8988T (cell line): ENCODE measurements at regions not wholly inside any gene's neighbourhood (a gene's known extent, or its start where the extent isn't known, plus 50 kb on each side); places are given as distances from the start of the nearest gene placed in this dataset.
"Not testable (repeated sequence)": the region's sequence is repeated elsewhere in the genome, so short reads cannot be mapped to it uniquely, and the experiment has no call there.

Source experiments
- DNase-seq: peaks from one replicate; pipeline ENCODE4 v3.0.0; 2011

GRCh38 chr3:157618075-157618760 is 115.0 kb upstream of the VEPH1 start:
- DNase-seq: peak; percentile 18

DNA sequence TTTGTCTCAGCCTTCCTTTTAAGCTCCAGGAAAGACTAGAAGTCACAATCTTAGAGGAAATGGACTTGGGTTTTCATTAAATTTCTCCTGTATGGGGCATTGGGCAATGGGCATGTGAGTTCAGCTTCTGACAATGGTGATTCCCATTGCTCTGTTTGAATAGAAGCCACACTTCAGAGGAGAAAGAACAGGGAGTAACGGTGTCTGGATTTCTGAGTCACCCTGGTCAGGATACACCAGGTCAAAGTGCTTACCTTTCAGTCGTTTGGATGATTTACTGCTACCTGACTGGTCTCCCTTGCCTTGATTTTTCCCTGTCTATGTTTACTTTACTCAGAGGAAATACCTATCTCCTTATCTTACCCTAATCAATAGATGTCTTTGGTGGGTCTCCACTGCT is 111.7 kb upstream of the VEPH1 start:
- no peak for DNase-seq

DNA sequence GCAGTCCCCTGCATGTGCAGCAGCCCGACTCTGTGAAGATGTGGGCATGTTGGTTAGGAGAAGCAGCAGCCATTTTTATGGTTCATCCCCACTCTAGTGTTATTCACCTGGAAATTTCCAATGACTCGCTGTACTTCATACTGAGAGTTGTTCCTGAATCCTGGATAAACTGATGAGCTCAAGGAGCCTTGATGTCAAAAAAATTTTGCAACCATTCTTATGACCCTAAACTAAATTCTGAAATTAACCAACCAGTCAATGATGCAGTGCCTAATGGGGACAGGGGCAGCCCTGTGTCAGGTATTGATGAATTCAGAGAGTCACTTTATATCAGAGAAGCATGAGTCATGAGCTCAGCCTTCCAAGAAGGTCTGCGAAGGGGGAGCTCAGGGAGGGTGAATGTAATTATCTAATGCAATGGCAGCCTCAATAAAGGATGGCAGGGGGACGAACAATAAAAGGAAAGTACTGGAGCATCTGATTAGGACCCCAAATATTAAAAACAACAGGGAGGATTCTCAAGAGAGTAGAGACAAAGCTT is 108.4 kb upstream of the VEPH1 start:
- DNase-seq: no peak

- DNase-seq: no peak
These were observed 107.8 kb upstream of the VEPH1 start for GRCh38 chr3:157610876-157611535.

DNA sequence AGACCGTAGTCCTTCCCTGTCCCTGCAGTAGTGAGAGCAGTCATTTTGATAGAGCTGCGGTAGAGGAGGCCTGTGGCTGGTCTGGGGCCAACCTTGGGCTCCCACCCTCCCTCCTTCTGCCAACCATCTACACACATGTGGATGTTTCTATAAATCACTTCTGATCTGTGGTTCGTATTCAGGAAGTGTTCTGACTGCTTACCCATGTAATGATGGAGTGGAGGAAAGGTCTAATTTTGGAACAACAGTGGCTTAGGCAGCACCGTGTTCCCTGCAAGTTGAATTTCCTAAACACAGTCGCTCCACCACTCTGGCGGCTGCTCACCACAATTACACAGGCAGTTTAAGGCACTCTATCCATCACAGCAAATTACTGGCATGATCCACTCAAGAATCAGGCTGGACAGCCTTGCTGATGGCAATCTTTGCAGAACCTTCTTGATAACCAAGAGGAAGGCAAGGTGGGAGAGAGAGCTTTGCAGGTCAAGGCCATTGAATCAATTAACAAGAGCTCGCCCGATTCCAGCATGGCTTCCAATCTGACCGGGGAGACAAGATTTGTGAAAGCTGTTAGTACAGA is 104.7 kb upstream of the VEPH1 start:
- no peak for DNase-seq

DNA sequence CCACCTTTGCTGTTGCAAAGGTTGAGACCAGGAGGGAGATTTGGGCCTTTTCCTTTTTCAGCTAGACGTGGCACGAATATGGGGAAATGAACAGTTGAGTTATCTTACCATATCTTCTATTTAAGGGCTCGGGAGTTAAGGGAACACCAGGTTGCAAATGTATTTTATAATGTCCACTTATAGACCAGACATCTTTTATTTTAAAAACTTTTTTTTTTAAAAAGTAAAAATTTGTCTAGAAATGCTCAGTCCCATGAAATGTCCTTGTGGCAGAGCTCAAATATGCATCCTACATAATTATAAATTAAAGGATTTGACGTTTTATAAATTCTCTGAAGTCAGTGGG is 103.6 kb upstream of the VEPH1 start:
- DNase-seq: no peak

DNA sequence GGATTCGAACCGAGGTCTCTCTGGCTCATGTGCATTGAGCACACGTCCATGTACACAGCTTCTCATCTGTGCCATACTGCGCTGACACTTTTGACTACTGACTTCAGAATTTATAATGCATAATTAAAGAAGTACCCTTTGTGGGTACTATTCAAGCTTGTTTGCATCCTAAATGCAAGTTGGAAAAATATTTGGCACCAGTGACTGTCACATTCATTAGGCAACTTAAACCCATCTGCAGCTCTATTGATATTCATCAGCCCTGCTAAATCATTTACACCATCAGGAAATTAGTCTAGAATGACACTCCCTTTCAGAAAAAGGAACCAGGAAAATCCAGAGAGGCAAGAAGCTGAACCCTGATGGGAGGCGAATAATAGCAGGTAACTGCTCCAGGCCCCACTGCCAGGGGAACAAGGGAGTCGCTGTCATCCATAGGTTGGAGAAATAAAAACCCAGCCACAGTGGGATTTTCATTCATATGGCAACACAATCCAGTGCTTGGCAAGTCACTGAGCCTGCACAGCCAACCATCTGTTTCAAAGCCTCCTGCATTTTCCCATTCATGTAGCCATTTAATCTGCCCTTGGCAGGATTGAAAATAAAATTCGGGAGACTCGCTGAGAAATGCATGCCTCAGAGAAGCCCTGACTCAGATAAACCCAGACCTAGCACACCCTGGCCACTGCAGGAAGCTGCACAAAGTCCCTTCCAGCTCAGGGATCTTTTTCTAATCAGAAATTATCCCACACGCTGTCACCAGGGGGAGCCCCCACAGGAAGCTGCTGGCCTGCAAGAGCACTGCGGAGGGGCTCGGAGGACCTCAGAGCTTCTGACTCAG is 103.0 kb upstream of the VEPH1 start:
- peak; percentile 50 for DNase-seq

DNA sequence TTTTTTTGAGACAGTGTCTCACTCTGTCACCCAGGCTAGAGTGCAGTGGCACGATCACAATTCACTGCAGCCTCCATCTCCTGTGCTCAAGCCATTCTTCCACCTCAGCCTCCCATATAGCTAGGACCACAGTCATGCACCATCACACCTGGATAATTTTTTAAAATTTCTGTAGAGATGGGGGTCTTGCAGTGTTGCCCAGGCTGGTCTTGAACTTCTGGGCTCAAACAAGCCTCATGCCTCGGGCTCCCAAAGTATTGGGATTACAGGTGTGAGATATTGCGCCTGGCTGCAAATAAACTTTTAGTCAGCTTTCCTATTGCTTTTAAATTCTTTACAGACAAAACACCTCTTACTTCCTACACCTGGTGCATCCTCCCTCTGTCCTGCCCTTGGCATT is 102.1 kb upstream of the VEPH1 start:
- no peak for DNase-seq

- DNase-seq: no peak
These were observed 99.2 kb upstream of the VEPH1 start for GRCh38 chr3:157602424-157602823.

- DNase-seq: no peak
These were observed 92.0 kb upstream of the VEPH1 start for GRCh38 chr3:157595259-157595658.

DNA sequence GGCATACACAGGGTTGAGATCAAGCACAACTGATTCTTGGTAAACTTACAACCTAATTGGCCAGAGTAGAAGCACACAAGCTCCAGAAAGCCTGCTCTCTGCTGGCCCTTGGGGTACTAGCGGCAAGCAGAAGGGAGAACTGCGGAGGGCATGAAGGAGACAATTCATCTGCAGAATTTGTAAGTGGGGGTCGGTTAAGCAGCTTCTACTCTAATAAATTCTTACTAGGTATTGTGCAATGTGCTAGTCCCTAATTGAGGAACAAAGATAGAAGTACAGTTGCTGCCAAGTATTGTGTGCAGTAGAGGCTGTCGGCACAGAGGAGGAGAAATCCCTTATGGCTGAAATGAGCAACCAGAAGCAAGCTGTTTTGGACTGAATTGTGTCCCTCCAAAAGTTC is 91.2 kb upstream of the VEPH1 start:
- DNase-seq: no peak

- DNase-seq: no peak
These were observed 89.6 kb upstream of the VEPH1 start for GRCh38 chr3:157592769-157593168.

DNA sequence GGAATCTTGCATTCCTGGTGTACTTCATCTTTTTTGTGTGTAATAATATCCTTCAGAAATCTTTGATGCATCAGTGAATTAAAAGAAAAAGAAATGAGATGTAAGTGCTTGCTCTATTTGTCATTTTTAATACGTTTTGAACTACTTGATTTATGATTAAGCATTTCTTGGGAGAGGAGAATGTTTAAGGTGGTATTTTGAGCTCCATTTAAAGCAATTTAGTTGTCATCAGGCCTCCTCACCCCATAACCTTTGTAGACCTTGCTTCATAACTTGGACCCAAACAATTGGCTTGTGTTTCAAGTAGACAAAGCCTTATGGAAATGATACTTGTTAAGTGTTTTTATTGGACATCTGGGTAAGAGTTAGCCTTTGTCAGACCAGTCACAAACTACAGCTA is 87.1 kb upstream of the VEPH1 start:
- DNase-seq: no peak

- DNase-seq: no peak
These were observed 86.0 kb upstream of the VEPH1 start for GRCh38 chr3:157589211-157589610.

- DNase-seq: no peak
These were observed 85.3 kb upstream of the VEPH1 start for GRCh38 chr3:157588386-157589060.

DNA sequence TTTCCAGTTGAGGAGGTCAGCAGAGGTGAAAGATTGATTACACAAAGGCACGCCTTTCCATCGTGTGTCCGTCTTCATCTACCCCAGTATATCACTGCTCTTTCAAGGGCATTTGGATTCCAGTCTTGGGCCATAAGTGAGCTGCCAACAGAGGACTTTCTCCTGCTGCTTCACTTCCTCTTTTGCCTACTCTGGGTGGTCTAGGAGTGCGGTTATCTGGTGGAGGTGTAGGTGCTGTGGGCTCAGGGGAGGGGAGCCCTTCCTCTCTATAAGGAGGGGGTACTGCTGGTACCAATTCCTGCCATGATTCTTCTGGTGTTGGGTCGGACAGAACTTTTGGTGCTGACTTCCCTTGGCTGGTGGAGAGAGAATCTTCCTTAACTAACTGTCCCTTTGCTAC is 83.1 kb upstream of the VEPH1 start:
- DNase-seq: no peak

GRCh38 chr3:157585386-157585785 is 82.2 kb upstream of the VEPH1 start:
- no peak for DNase-seq

DNA sequence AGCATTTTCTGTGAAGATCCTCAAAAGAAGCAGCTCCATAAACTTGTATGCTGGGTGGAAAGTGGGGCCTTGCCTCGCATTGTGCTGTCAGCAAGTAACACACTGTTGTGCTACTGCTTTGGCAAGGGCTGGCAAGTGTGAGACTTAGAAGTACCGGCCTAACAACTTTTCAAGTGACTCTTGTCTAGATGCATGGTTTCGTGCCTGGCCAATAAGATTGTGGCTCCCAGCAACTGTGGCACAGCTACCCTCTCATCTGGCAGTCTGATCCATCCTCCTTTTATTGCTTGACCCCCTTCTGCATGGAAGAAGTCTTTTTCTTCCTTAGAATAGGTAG is 79.4 kb upstream of the VEPH1 start:
- DNase-seq: no peak

DNA sequence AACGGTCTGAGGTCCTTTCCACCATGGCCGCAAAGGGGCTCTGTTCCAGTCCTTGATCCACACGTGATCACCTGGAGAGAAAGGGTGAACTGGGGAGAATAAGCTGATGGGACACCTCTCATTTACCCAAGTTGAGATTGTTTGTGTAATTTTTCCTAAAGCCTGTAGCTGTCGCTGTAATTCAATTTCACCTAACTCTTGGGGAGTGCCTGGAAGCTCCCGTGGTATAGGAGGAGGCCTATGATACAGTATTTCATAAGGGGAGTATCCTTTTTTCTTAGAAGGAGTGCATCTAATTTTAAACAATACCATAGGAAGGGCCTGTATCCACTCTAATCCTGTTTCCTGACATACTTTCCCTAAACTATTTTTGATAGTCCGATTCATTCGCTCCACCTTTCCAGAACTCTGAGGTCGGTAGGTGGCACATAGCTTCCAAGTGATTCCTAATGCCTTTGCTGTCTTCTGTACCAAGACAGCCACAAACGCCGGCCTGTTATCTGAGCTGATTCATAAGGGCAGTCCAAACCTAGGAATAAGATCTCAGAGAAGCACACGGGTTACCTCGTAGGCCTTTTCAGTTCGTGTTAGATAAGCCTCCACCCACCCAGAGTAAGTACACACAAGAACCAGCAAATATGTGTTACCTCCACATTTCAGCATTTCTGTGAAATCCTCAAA is 78.9 kb upstream of the VEPH1 start:
- not testable (repeated sequence) for DNase-seq

- DNase-seq: no peak
These were observed 78.2 kb upstream of the VEPH1 start for GRCh38 chr3:157581371-157581770.

DNA sequence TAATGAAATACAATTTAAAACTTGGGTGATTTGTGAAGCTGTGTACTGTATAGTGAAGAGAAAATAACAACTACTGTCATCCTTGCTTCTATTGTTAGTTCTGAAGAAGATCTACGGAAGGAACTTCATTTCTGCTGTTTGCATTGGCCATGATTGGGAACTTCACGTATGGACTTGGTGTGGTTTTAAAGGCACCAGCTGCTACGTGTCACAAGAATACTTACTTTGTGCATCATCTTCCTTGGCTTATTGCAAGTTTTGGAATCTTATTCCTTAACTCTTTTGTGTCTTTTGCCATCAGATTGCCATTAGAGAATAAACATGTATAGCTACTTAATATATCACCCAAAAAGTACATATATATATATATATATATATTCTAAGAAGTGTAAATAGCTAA is 75.0 kb upstream of the VEPH1 start:
- DNase-seq: no peak

GRCh38 chr3:157574531-157574930 is 71.3 kb upstream of the VEPH1 start:
- DNase-seq: no peak
